Activated CD4-positive, alpha-beta T cell treated with anti-CD3 and anti-CD28 coated beads, Interleukin-2, amount 50 U/mL, for 1 hour (primary cell): ENCODE measurements at regions not wholly inside any gene's neighbourhood (a gene's known extent, or its start where the extent isn't known, plus 50 kb on each side); places are given as distances from the start of the nearest gene placed in this dataset.

ENCODE experiments used
- DNase-seq: peaks from one replicate; pipeline ENCODE4 v3.0.0-alpha.2; 2020

GRCh38 chr6:14031516-14031915 lies 86.1 kb upstream of the CD83 start:
- no peak for DNase-seq

GRCh38 chr6:14035071-14035847 lies 82.3 kb upstream of the CD83 start:
- DNase-seq, result no peak

GRCh38 chr6:14035874-14036273 lies 81.7 kb upstream of the CD83 start:
- DNase-seq, result no peak

- DNase-seq, result no peak
Observed at GRCh38 chr6:14036911-14037310, 80.7 kb upstream of the CD83 start.

- DNase-seq, result no peak
Observed at GRCh38 chr6:14037402-14038277, 79.9 kb upstream of the CD83 start.

GRCh38 chr6:14038467-14039437 lies 78.8 kb upstream of the CD83 start:
- no peak for DNase-seq

- no peak for DNase-seq
Observed at GRCh38 chr6:14040042-14040441, 77.5 kb upstream of the CD83 start.

GRCh38 chr6:14046476-14047068 lies 71.0 kb upstream of the CD83 start:
- DNase-seq, result peak; percentile 30

GRCh38 chr6:14047151-14047740 lies 70.3 kb upstream of the CD83 start:
- DNase-seq, result no peak

GRCh38 chr6:14048837-14049236 lies 68.7 kb upstream of the CD83 start:
- DNase-seq, result no peak

- DNase-seq, result no peak
Observed at GRCh38 chr6:14051355-14051754, 66.2 kb upstream of the CD83 start.

- DNase-seq, result no peak
Observed at GRCh38 chr6:14053811-14054210, 63.8 kb upstream of the CD83 start.

GRCh38 chr6:14055541-14055940 lies 62.0 kb upstream of the CD83 start:
- no peak for DNase-seq

- DNase-seq, result no peak
Observed at GRCh38 chr6:14058029-14058695, 59.4 kb upstream of the CD83 start.

GRCh38 chr6:14058735-14059134 lies 58.8 kb upstream of the CD83 start:
- DNase-seq, result no peak

GRCh38 chr6:14059791-14060436 lies 57.7 kb upstream of the CD83 start:
- DNase-seq, result no peak

GRCh38 chr6:14060971-14061370 lies 56.6 kb upstream of the CD83 start:
- DNase-seq, result no peak

- DNase-seq, result no peak
Observed at GRCh38 chr6:14061643-14062042, 55.9 kb upstream of the CD83 start.

- no peak for DNase-seq
Observed at GRCh38 chr6:14062345-14063029, 55.1 kb upstream of the CD83 start.

- DNase-seq, result no peak
Observed at GRCh38 chr6:14063756-14064155, 53.8 kb upstream of the CD83 start.
